GM21737 (cell line): ENCODE measurements at regions not wholly inside any gene's neighbourhood (a gene's known extent, or its start where the extent isn't known, plus 50 kb on each side); places are given as distances from the start of the nearest gene placed in this dataset.
A peak's percentile ranks its signal among the peaks of the same experiment; 100 is the strongest.
"Not testable (repeated sequence)": the region's sequence is repeated elsewhere in the genome, so short reads cannot be mapped to it uniquely, and the experiment has no call there.

Experiments used
- ATAC-seq: cut with Tn5 transposase; IDR thresholded peaks from one replicate; pipeline ENCODE4 v1.9.1; 2021; ENCODE audit warnings: mild to moderate bottlenecking, moderate library complexity; ENCODE audit not compliant: unreplicated experiment

GRCh38 chr2:145802133-145802532 is 1282.2 kb upstream of the ZEB2 start:
- no peak for ATAC-seq

GRCh38 chr2:145801210-145801609 is 1281.3 kb upstream of the ZEB2 start:
- ATAC-seq, result no peak

GRCh38 chr2:145800151-145801091 is 1280.5 kb upstream of the ZEB2 start:
- ATAC-seq, result no peak

- no peak for ATAC-seq
Measured at GRCh38 chr2:145799595-145800108, 1279.7 kb upstream of the ZEB2 start.

- ATAC-seq, result no peak
Measured at GRCh38 chr2:145798419-145798818, 1278.5 kb upstream of the ZEB2 start.

- ATAC-seq, result no peak
Measured at GRCh38 chr2:145797692-145798091, 1277.8 kb upstream of the ZEB2 start.

GRCh38 chr2:145792745-145793144 is 1272.8 kb upstream of the ZEB2 start:
- no peak for ATAC-seq

- ATAC-seq, result no peak
Measured at GRCh38 chr2:145789636-145790035, 1269.7 kb upstream of the ZEB2 start.

GRCh38 chr2:145787597-145788361 is 1267.9 kb upstream of the ZEB2 start:
- not testable (repeated sequence) for ATAC-seq

- not testable (repeated sequence) for ATAC-seq
Measured at GRCh38 chr2:145782607-145783006, 1262.7 kb upstream of the ZEB2 start.

- ATAC-seq, result no peak
Measured at GRCh38 chr2:145777914-145778313, 1258.0 kb upstream of the ZEB2 start.

GRCh38 chr2:145777297-145777696 is 1257.4 kb upstream of the ZEB2 start:
- no peak for ATAC-seq

- no peak for ATAC-seq
Measured at GRCh38 chr2:145775591-145775990, 1255.7 kb upstream of the ZEB2 start.

GRCh38 chr2:145771525-145771924 is 1251.6 kb upstream of the ZEB2 start:
- ATAC-seq, result peak; percentile 88

GRCh38 chr2:145769011-145769716 is 1249.2 kb upstream of the ZEB2 start:
- no peak for ATAC-seq

GRCh38 chr2:145765874-145766273 is 1246.0 kb upstream of the ZEB2 start:
- ATAC-seq, result no peak

GRCh38 chr2:145764631-145765030 is 1244.7 kb upstream of the ZEB2 start:
- no peak for ATAC-seq

- ATAC-seq, result no peak
Measured at GRCh38 chr2:145760781-145761649, 1241.1 kb upstream of the ZEB2 start.

- no peak for ATAC-seq
Measured at GRCh38 chr2:145759228-145759915, 1239.5 kb upstream of the ZEB2 start.
